Mesenchymal stem cell (in vitro differentiated cells and primary cell): ENCODE measurements at regions not wholly inside any gene's neighbourhood (a gene's known extent, or its start where the extent isn't known, plus 50 kb on each side); places are given as distances from the start of the nearest gene placed in this dataset.

Experiments
- DNase-seq: peaks from one replicate; pipeline ENCODE4 v3.0.0-alpha.2; 2013
- H2AFZ ChIP-seq: one replicate; pipeline ENCODE4 v1.6.1; 2013; ENCODE audit warnings: low read depth, mild to moderate bottlenecking, control low read depth, inconsistent platforms, low read length, moderate library complexity
- H2AK5ac ChIP-seq: 2 replicates; pipeline ENCODE4 v1.6.1; 2013; ENCODE audit warnings: low read length, moderate library complexity, mild to moderate bottlenecking, inconsistent platforms; ENCODE audit not compliant: severe bottlenecking
- H2BK120ac ChIP-seq: one replicate; pipeline ENCODE4 v1.6.1; 2013; ENCODE audit warnings: low read depth, mild to moderate bottlenecking, inconsistent platforms, low read length, moderate library complexity
- H2BK12ac ChIP-seq, 2 experiments: one replicate each; pipeline ENCODE4 v1.6.1; 2013; ENCODE audit warnings: inconsistent platforms in 2 of 2, low read length in 2 of 2, mild to moderate bottlenecking in 2 of 2, moderate library complexity in 2 of 2, control low read depth in 1 of 2
- H2BK15ac ChIP-seq: one replicate; pipeline ENCODE4 v1.6.1; 2013; ENCODE audit warnings: mild to moderate bottlenecking, low read depth, inconsistent platforms; ENCODE audit not compliant: poor library complexity, severe bottlenecking
- H2BK5ac ChIP-seq: 2 replicates; pipeline ENCODE4 v1.6.1; 2013; ENCODE audit warnings: low read depth, mild to moderate bottlenecking, low read length, control low read depth, inconsistent platforms; ENCODE audit not compliant: poor library complexity, severe bottlenecking
- H3K14ac ChIP-seq, 2 experiments: one replicate each; pipeline ENCODE4 v1.6.1; 2013; ENCODE audit warnings: inconsistent platforms in 2 of 2, low read length in 2 of 2, control low read depth in 1 of 2, mild to moderate bottlenecking in 1 of 2, moderate library complexity in 1 of 2
- H3K18ac ChIP-seq, 2 experiments: one replicate each; pipeline ENCODE4 v1.6.1; 2013; ENCODE audit warnings: inconsistent platforms in 2 of 2, low read length in 2 of 2, control low read depth in 1 of 2, low read depth in 1 of 2, mild to moderate bottlenecking in 1 of 2
- H3K23ac ChIP-seq, 2 experiments: one replicate each; pipeline ENCODE4 v1.6.1; 2013; ENCODE audit warnings: inconsistent platforms in 2 of 2, low read length in 2 of 2, mild to moderate bottlenecking in 2 of 2, moderate library complexity in 2 of 2, control low read depth in 1 of 2
- H3K27ac ChIP-seq: 2 replicates; pipeline ENCODE4 v1.5.1; 2013; ENCODE audit warnings: mild to moderate bottlenecking, moderate library complexity, low read length, control low read depth, inconsistent platforms; ENCODE audit not compliant: poor library complexity, severe bottlenecking
- H3K27me3 ChIP-seq, 2 experiments: 2 replicates each; pipeline versions ENCODE4 v1.6.1 to v1.7.0; 2013; ENCODE audit warnings: low read length in 2 of 2, mild to moderate bottlenecking in 2 of 2, moderate library complexity in 2 of 2, control low read depth in 1 of 2, inconsistent platforms in 1 of 2; ENCODE audit not compliant: control insufficient read depth in 1 of 2, insufficient read depth in 1 of 2
- H3K36me3 ChIP-seq, 2 experiments: 2 replicates each; pipeline versions ENCODE4 v1.6.1 to v1.7.0; 2013; ENCODE audit warnings: low read length in 2 of 2, control low read depth in 1 of 2, inconsistent platforms in 1 of 2, low read depth in 1 of 2, mild to moderate bottlenecking in 1 of 2; ENCODE audit not compliant: insufficient read depth in 2 of 2, control insufficient read depth in 1 of 2
- H3K4ac ChIP-seq, 2 experiments: one replicate each; pipeline ENCODE4 v1.6.1; 2013; ENCODE audit warnings: inconsistent platforms in 2 of 2, low read length in 2 of 2, mild to moderate bottlenecking in 2 of 2, moderate library complexity in 2 of 2, control low read depth in 1 of 2, low read depth in 1 of 2
- H3K4me1 ChIP-seq: 2 replicates; pipeline ENCODE4 v1.6.1; 2013; ENCODE audit warnings: low read depth, low read length, control low read depth; ENCODE audit not compliant: control insufficient read depth, insufficient read depth
- H3K4me2 ChIP-seq: 2 replicates; pipeline ENCODE4 v1.6.1; 2013; ENCODE audit warnings: low read length, mild to moderate bottlenecking, inconsistent platforms; ENCODE audit not compliant: poor library complexity, severe bottlenecking
- H3K4me3 ChIP-seq, 2 experiments: 2 replicates each; pipeline versions ENCODE4 v1.5.1 to v1.7.0; 2013; ENCODE audit warnings: low read length in 2 of 2, mild to moderate bottlenecking in 2 of 2, control low read depth in 1 of 2, low read depth in 1 of 2; ENCODE audit not compliant: insufficient read depth in 1 of 2
- H3K79me1 ChIP-seq: replicated peaks from 2 replicates; pipeline ENCODE4 v1.6.1; 2013; ENCODE audit warnings: mild to moderate bottlenecking, control low read depth, low read length, inconsistent platforms; ENCODE audit not compliant: poor library complexity, severe bottlenecking
- H3K9ac ChIP-seq: 2 replicates; pipeline ENCODE4 v1.7.0; 2013; ENCODE audit warnings: mild to moderate bottlenecking, low read length, moderate library complexity
- H3K9me3 ChIP-seq: 2 replicates; pipeline ENCODE4 v1.7.0; 2013; ENCODE audit warnings: mild to moderate bottlenecking, low read length; ENCODE audit not compliant: control insufficient read depth
- H4K8ac ChIP-seq: one replicate; pipeline ENCODE4 v1.6.1; 2013; ENCODE audit warnings: inconsistent platforms, mild to moderate bottlenecking, low read length, moderate library complexity
- H4K91ac ChIP-seq: one replicate; pipeline ENCODE4 v1.6.1; 2013; ENCODE audit warnings: mild to moderate bottlenecking, low read length, inconsistent platforms
- WGBS: methylation state at CpG from one replicate; pipeline ENCODE4 v1.1.7; 2013; ENCODE audit warnings: mixed read lengths; 5-methylcytosine and 5-hydroxymethylcytosine counted together

DNA sequence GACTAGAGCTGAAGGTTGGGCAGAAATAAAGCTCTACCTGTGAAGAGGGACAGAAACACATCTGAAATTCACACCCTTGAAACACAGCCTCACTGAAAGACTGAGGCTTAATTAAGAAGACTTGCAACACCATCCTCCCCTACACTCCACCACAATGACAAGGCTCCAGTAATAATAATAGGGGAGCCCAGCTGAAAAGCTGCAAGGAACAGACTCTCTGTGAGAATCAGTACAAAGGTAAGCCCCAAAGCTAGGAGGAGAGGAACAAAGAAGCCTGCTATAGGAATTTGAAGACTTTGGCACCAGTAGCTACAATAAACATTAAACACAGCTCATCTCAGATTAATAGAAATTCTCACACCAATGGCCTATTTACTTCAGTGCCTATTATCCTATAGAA lies 176.9 kb downstream of the FAT3 start:
- peaks cover 3% of the 10 kb centered on the region for H3K9me3 ChIP-seq
- no peak overlapping the region for H4K91ac ChIP-seq
- H2AFZ ChIP-seq = no peak overlapping the region
- H3K36me3 ChIP-seq = no peaks in the 10 kb centered on the region
- no peaks in the 10 kb centered on the region for H3K79me1 ChIP-seq
- no peak for DNase-seq
- H2BK12ac ChIP-seq = no peak overlapping the region
- no peaks in the 10 kb centered on the region for H3K4me1 ChIP-seq
- H3K4me3 ChIP-seq = no peak overlapping the region
- no peak overlapping the region for H3K23ac ChIP-seq
- H2AK5ac ChIP-seq = peak overlapping the region; percentile 54
- no peak overlapping the region for H3K14ac ChIP-seq
- H3K9ac ChIP-seq = no peak overlapping the region
- no peak overlapping the region for H3K4ac ChIP-seq
- no peak overlapping the region for H3K18ac ChIP-seq
- H4K8ac ChIP-seq = no peak overlapping the region
- no peak overlapping the region for H2BK120ac ChIP-seq
- H3K27me3 ChIP-seq = no peaks in the 10 kb centered on the region
- no peak overlapping the region for H3K4me2 ChIP-seq
- no peak overlapping the region for H3K27ac ChIP-seq
- no peak overlapping the region for H2BK15ac ChIP-seq
- no peak overlapping the region for H2BK5ac ChIP-seq

DNA sequence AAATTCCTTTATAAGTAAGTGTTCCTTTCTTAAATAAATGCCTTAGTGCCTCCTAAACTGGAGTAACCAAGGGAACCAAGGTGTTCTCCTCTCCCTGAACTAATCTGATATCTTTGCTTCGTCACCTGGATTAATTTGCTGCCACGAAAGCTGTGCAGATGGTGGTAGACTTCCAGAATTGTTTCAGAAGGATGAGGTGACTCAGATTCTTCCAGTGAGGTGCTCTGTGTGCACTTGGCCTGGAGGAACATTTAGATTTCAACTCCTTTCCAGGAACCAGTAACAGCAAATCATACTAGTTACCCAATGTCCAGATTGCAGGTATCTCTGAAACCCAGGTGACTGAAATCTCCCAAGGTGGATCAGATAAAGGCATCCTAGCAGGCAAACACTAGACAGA lies 181.9 kb downstream of the FAT3 start:
- no peak overlapping the region for H4K8ac ChIP-seq
- no peak overlapping the region for H3K14ac ChIP-seq
- DNase-seq = no peak
- 79% methylated on average over 2 of the region's 2 CpGs for WGBS
- H2AFZ ChIP-seq = no peak overlapping the region
- H3K79me1 ChIP-seq = no peaks in the 10 kb centered on the region
- no peak overlapping the region for H3K9ac ChIP-seq
- H2AK5ac ChIP-seq = no peak overlapping the region
- no peak overlapping the region for H3K18ac ChIP-seq
- no peak overlapping the region for H2BK120ac ChIP-seq
- no peak overlapping the region for H2BK5ac ChIP-seq
- H3K4me2 ChIP-seq = no peak overlapping the region
- H3K27ac ChIP-seq = no peak overlapping the region
- no peaks in the 10 kb centered on the region for H3K27me3 ChIP-seq
- no peak overlapping the region for H3K4me3 ChIP-seq
- H2BK12ac ChIP-seq = no peak overlapping the region
- no peak overlapping the region for H2BK15ac ChIP-seq
- H3K4me1 ChIP-seq = no peaks in the 10 kb centered on the region
- no peak overlapping the region for H3K4ac ChIP-seq
- peaks cover 3% of the 10 kb centered on the region for H3K9me3 ChIP-seq
- H4K91ac ChIP-seq = no peak overlapping the region
- no peaks in the 10 kb centered on the region for H3K36me3 ChIP-seq
- no peak overlapping the region for H3K23ac ChIP-seq

DNA sequence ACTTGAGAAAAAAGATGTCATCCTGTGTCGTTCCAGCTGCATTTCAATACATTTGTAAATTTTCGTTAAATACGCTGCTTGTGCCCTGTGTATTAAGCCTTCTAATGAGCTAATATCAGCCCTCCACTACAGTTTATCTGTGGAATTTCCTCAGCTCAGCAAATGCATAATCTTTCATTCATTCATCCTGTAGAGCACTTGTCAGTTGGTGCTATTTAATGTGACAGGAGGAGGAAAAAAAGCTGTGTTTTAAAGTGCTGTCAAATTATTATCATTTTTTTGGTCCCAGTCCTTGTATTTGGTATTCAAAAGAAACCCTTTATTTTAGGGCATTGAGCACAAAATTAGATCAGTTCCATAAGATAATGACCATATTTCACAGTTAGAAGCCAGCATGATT lies 184.7 kb downstream of the FAT3 start:
- no peaks in the 10 kb centered on the region for H3K4me1 ChIP-seq
- no peak overlapping the region for H3K14ac ChIP-seq
- WGBS = 70% methylated on average over 3 of the region's 3 CpGs
- H3K4ac ChIP-seq = no peak overlapping the region
- no peaks in the 10 kb centered on the region for H3K79me1 ChIP-seq
- no peak overlapping the region for H3K18ac ChIP-seq
- no peaks in the 10 kb centered on the region for H3K27me3 ChIP-seq
- H2AK5ac ChIP-seq = no peak overlapping the region
- H3K9ac ChIP-seq = no peak overlapping the region
- no peak overlapping the region for H2BK12ac ChIP-seq
- no peak overlapping the region for H3K23ac ChIP-seq
- H2BK5ac ChIP-seq = no peak overlapping the region
- H4K91ac ChIP-seq = no peak overlapping the region
- H2AFZ ChIP-seq = no peak overlapping the region
- H3K9me3 ChIP-seq = no peaks in the 10 kb centered on the region
- no peak overlapping the region for H3K4me3 ChIP-seq
- H2BK120ac ChIP-seq = no peak overlapping the region
- H3K27ac ChIP-seq = no peak overlapping the region
- no peaks in the 10 kb centered on the region for H3K36me3 ChIP-seq
- H3K4me2 ChIP-seq = no peak overlapping the region
- no peak for DNase-seq
- no peak overlapping the region for H4K8ac ChIP-seq
- no peak overlapping the region for H2BK15ac ChIP-seq

DNA sequence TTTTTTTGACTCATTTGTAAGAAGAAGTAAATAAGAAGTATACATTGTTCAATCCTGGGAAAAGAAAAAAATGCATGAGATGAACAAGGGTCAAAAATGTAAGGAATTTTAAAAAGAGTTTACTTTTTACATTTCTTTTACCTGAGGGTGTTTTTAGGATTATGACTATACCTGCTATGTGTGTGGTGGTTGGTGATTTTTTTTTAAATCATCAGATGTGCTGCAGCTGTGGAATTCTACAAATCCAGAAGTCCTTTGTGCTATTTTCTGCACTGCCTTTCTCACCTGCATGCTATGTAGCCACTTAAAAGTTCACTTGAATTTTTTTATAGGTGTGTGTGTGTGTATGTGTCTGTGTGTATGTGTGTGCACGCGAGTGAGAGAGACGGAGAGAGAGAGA lies 185.3 kb downstream of the FAT3 start:
- H3K79me1 ChIP-seq = no peaks in the 10 kb centered on the region
- no peak overlapping the region for H3K4me3 ChIP-seq
- no peak overlapping the region for H3K4ac ChIP-seq
- H3K4me1 ChIP-seq = no peaks in the 10 kb centered on the region
- WGBS = 94% methylated on average over 3 of the region's 3 CpGs
- H2BK15ac ChIP-seq = no peak overlapping the region
- H4K91ac ChIP-seq = no peak overlapping the region
- H3K27me3 ChIP-seq = no peaks in the 10 kb centered on the region
- H3K36me3 ChIP-seq = no peaks in the 10 kb centered on the region
- H3K9me3 ChIP-seq = no peaks in the 10 kb centered on the region
- H2BK120ac ChIP-seq = no peak overlapping the region
- DNase-seq = no peak
- H4K8ac ChIP-seq = no peak overlapping the region
- H3K14ac ChIP-seq = no peak overlapping the region
- H3K23ac ChIP-seq = no peak overlapping the region
- no peak overlapping the region for H2BK12ac ChIP-seq
- H2AK5ac ChIP-seq = no peak overlapping the region
- H3K18ac ChIP-seq = no peak overlapping the region
- H3K4me2 ChIP-seq = no peak overlapping the region
- H2BK5ac ChIP-seq = no peak overlapping the region
- no peak overlapping the region for H3K9ac ChIP-seq
- H3K27ac ChIP-seq = no peak overlapping the region
- H2AFZ ChIP-seq = no peak overlapping the region
